SK-N-SH treated with all-trans-retinoic acid at 6 μM for 48 hours (cell line): ENCODE measurements at regions not wholly inside any gene's neighbourhood (a gene's known extent, or its start where the extent isn't known, plus 50 kb on each side); places are given as distances from the start of the nearest gene placed in this dataset.

Source experiments
- ARNTL ChIP-seq: fragments of 450-650 bp; formaldehyde crosslinking; IDR thresholded peaks from 2 replicates; pipeline ENCODE4 v1.5.0; 2020; ENCODE audit warnings: low read depth, mild to moderate bottlenecking, moderate library complexity, borderline replicate concordance
- GLIS3 ChIP-seq: fragments of 250-450 bp; sonication (Bioruptor Pico); IDR thresholded peaks from 2 replicates; pipeline ENCODE4 v1.5.0; 2020; ENCODE audit warnings: mild to moderate bottlenecking, moderate library complexity
- OSR1 ChIP-seq: fragments of 250-450 bp; sonication (Bioruptor Pico); IDR thresholded peaks from 2 replicates; pipeline ENCODE4 v1.8.0; 2022; ENCODE audit warnings: moderate library complexity, mild to moderate bottlenecking, inconsistent platforms
- PPARA ChIP-seq: fragments of 250-450 bp; sonication (Bioruptor Pico); IDR thresholded peaks from 2 replicates; pipeline ENCODE4 v1.5.0; 2020; ENCODE audit warnings: mild to moderate bottlenecking, borderline replicate concordance
- RARB ChIP-seq: fragments of 250-450 bp; sonication (Bioruptor Pico); IDR thresholded peaks from 2 replicates; pipeline ENCODE4 v1.8.0; 2021; ENCODE audit warnings: mild to moderate bottlenecking, moderate library complexity
- TSHZ2 ChIP-seq: fragments of 250-450 bp; sonication (Bioruptor Pico); IDR thresholded peaks from 2 replicates; pipeline ENCODE4 v1.5.0; 2020; ENCODE audit warnings: mild to moderate bottlenecking, moderate library complexity
- ZNF565 ChIP-seq: fragments of 450-650 bp; formaldehyde crosslinking; conservative IDR thresholded peaks from 2 replicates; pipeline ENCODE4 v1.5.0; 2020; ENCODE audit warnings: low read depth, mild to moderate bottlenecking, moderate library complexity
- TF ChIP-seq, protein P1 (sequence below): fragments of 250-450 bp; sonication (Bioruptor Pico); IDR thresholded peaks from 2 replicates; pipeline ENCODE4 v1.8.0; 2020; ENCODE audit warnings: mild to moderate bottlenecking, moderate library complexity, borderline replicate concordance
- TF ChIP-seq, protein P2 (sequence below): fragments of 250-450 bp; sonication (Bioruptor Pico); IDR thresholded peaks from 2 replicates; pipeline ENCODE4 v1.5.1; 2021; ENCODE audit warnings: mild to moderate bottlenecking, moderate library complexity

GRCh38 chr10:109618301-109618700 is 305.0 kb downstream of the XPNPEP1 start:
- TF ChIP-seq GLIS3 (CRISPR knock-in tag) (no peak), ARNTL (no peak), PPARA (CRISPR knock-in tag) (no peak), RARB (CRISPR knock-in tag) (no peak), ZNF565 (CRISPR knock-in tag) (no peak), TSHZ2 (CRISPR knock-in tag) (no peak), OSR1 (CRISPR knock-in tag) (no peak)
- TF ChIP-seq, protein P1, sequence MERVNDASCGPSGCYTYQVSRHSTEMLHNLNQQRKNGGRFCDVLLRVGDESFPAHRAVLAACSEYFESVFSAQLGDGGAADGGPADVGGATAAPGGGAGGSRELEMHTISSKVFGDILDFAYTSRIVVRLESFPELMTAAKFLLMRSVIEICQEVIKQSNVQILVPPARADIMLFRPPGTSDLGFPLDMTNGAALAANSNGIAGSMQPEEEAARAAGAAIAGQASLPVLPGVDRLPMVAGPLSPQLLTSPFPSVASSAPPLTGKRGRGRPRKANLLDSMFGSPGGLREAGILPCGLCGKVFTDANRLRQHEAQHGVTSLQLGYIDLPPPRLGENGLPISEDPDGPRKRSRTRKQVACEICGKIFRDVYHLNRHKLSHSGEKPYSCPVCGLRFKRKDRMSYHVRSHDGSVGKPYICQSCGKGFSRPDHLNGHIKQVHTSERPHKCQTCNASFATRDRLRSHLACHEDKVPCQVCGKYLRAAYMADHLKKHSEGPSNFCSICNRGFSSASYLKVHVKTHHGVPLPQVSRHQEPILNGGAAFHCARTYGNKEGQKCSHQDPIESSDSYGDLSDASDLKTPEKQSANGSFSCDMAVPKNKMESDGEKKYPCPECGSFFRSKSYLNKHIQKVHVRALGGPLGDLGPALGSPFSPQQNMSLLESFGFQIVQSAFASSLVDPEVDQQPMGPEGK: no peak
- TF ChIP-seq, protein P2, sequence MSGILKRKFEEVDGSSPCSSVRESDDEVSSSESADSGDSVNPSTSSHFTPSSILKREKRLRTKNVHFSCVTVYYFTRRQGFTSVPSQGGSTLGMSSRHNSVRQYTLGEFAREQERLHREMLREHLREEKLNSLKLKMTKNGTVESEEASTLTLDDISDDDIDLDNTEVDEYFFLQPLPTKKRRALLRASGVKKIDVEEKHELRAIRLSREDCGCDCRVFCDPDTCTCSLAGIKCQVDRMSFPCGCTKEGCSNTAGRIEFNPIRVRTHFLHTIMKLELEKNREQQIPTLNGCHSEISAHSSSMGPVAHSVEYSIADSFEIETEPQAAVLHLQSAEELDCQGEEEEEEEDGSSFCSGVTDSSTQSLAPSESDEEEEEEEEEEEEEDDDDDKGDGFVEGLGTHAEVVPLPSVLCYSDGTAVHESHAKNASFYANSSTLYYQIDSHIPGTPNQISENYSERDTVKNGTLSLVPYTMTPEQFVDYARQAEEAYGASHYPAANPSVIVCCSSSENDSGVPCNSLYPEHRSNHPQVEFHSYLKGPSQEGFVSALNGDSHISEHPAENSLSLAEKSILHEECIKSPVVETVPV (CRISPR knock-in tag): no peak
